ENCODE measurements at regions not wholly inside any gene's neighbourhood (a gene's known extent, or its start where the extent isn't known, plus 50 kb on each side); places are given as distances from the start of the nearest gene placed in this dataset.
"Not testable (repeated sequence)": the region's sequence is repeated elsewhere in the genome, so short reads cannot be mapped to it uniquely, and the experiment has no call there.

DNA sequence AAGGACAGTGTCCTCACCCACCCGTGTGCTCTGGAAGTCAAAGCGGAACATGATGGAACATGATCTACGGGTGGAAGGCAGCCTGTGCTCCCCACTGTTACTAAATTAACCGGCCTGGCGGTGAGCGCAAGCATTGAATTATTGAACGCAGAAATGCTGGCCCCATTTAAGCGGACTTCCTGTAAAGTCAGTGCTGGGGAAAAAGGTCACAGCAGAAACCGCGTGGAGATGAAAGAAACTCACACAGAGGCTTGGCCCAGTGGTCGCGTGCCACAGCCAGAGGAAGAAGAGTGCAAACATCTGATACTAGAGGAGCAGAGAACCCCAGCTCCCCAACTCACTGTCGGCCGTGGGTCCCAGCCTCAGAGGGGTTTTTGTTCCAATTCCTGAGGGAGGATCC is 321.2 kb downstream of the ADGRD1 start:
- no peak for DNase-seq (ENCODE audit: low spot score)

DNA sequence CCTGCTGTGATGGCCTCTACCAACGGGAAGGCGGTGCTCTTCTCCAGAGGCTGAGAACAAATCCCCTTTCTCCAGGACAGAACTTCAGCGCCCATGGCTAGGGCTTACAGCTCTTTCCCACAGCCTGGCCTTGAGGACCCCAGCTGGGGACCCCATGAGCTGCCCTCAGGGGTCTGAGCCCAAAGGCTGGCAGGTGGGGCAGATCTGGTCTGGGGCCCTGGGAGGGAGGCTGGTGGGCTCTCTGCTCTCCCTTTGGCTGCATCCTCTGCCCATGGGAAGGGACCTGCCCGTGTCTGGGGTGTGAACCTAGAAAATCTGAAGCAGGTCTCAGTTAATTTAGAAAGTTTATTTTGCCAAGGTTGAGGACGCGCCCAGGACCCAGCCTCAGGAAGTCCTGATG is 322.1 kb downstream of the ADGRD1 start:
- no peak for DNase-seq (ENCODE audit: low spot score)

DNA sequence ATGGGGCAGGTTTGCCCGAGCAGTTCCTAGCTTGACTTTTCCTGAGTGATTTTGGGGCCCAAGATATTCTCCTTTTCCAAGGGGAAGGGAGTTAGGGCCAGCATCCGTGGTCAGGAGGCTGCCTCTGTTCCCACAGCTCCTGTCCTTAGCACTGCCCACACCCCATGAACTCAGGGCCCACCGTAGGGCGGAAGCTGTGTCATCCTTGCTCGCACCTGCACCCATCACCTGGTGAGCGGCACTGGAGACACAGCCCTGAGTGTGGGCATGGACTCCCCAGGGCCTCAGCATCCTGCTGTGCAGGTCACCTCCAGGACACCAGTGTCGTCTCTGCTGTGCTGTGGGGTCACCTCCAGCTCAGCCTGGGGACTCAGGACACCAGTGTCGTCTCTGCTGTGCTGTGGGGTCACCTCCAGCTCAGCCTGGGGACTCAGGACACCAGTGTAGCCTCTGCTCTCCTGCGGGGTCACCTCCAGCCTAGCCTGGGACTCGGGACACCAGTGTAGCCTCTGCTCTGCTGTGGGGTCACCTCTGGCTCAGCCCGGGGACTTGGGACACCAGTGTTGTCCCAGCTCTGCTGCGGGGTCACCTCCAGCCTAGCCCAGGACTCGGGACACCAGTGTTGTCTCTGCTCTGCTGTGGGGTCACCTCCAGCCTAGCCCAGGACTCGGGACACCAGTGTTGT is 322.9 kb downstream of the ADGRD1 start:
- DNase-seq (ENCODE audit: low spot score) = no peak

DNA sequence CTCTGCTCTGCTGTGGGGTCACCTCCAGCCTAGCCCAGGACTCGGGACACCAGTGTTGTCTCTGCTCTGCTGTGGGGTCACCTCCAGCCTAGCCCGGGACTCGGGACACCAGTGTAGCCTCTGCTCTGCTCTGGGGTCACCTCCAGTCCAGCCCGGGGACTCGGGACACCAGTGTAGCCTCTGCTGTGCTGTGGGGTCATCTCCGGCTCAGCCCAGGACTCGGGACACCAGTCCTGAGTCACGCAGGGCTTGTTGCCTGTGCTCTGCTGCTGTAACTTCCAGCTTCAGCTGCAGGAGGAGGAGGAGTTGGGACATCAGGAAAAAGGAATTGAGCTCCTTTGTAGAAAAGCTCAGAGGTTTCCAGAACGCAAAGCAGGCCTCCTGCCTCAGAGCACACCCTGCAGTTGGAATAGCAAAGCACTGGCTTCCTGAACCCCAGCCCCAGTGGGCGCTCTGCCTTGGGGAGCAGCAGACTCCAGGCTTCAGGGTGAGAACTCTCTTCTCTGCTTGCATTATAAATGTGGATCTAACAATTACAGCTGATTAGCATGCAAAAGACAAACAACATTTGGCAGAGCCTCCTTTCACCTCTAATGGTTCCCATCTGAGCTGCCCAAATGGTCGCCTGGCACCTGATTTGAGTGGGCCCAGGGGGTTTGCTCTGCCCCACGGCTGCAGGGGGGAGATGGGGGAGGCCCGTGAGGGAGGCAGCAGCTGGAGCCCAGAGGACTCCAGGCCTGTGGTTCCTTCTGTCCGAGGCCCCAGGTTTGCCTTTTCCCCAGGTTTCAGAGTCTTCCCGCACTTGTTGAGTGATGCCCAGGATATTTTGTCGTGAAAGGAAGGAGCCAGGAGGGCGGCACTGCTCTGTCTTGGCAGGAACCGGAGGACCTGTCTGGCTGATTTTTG is 323.7 kb downstream of the ADGRD1 start:
- DNase-seq (ENCODE audit: low spot score) = not testable (repeated sequence)

DNA sequence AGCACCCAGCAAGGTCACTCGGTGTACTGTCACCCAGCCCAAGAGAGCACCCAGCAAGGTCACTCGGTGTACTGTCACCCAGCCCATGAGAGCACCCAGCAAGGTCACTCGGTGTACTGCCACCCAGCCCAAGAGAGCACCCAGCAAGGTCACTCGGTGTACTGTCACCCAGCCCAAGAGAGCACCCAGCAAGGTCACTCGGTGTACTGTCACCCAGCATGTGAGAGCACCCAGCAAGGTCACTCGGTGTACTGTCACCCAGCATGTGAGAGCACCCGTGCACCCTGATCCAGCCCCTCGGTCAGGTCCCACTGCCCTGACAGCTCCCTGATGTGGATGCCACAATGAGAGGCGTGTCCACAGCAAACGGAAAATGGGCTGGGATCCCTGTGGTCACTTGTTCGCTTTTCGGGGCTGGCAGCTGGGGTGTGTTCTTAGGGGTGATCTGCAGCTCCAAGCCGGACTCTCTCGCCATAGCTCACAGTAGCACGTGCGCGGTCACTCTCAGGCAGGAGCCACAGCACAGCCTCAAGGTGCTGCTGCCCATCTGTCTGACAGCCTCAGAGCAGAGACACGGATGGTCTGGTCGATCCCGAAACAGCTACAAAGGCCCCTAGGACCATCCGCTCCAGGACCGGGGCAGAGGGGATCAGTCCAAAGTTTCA is 324.9 kb downstream of the ADGRD1 start:
- not testable (repeated sequence) for DNase-seq (ENCODE audit: low spot score)

DNA sequence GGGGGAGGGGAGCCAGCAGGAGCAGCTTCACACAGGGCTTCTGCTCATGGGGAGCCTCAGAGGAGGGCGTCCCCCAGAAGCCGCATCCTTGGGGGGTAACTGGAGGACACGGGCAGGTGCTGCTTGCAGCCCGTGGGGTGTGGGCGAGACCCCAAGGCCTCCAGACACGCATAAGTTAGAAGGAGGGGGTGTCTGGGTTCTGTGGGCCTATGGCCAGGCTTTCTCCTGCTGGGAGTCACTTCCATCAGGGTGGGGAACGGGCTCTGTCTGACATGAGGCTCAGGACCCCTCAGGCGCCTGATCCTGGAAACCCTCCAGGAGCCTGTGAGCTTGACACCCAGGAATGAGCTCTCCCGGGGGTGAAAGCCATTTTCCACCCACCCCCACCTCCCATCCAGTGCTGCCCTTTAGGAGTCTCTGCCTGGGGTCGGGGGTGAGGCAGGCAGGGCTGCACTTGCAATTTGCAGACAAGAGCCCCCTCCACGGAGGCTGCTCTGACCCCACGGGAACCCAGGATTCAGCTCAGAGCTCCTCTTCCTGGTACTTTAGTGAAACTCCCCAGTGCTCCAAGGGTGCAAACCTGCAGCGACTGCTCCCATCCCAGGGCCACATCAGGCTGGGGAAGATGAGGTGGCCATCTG is 325.7 kb downstream of the ADGRD1 start:
- DNase-seq (ENCODE audit: low spot score) = no peak

DNA sequence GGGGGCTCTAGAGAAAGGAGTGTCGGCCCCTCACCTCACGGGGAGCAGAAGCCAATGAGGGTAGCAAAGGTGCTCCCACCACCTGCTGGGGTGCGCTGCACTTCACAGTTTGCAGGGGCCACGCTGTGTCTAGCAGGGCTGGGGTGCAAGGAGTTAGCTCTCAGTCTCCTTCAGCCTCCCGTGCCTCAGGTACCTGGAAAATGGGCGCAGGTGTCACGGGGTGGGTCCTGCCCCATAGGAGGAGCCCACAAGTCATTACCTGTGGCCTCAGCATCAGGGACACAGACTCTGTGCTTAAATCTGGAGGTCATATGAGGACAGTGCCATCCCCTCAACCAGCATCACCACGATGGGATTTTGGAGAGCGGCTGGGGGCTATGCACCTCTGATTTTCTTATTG is 326.7 kb downstream of the ADGRD1 start:
- no peak for DNase-seq (ENCODE audit: low spot score)

DNA sequence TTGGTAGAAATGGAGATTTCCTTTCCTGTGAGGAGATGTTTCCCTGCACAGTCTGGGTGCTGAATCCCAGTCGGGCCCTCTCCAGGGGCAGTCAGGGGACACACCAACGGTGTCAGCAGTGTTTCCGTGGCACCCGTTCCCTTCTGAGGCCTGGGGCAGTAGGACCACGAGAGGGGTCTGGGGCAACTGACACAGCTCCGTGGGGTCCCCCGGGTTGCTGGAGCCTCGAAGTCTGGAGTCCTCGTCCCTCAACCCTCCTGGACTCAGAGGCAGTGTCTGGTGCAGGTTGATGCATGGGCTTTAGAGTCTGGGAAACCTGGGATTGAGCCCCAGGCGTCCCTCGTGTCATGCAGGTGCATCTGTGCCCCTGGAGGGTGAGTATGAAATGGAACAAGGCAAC is 327.3 kb downstream of the ADGRD1 start:
- DNase-seq (ENCODE audit: low spot score) = no peak

DNA sequence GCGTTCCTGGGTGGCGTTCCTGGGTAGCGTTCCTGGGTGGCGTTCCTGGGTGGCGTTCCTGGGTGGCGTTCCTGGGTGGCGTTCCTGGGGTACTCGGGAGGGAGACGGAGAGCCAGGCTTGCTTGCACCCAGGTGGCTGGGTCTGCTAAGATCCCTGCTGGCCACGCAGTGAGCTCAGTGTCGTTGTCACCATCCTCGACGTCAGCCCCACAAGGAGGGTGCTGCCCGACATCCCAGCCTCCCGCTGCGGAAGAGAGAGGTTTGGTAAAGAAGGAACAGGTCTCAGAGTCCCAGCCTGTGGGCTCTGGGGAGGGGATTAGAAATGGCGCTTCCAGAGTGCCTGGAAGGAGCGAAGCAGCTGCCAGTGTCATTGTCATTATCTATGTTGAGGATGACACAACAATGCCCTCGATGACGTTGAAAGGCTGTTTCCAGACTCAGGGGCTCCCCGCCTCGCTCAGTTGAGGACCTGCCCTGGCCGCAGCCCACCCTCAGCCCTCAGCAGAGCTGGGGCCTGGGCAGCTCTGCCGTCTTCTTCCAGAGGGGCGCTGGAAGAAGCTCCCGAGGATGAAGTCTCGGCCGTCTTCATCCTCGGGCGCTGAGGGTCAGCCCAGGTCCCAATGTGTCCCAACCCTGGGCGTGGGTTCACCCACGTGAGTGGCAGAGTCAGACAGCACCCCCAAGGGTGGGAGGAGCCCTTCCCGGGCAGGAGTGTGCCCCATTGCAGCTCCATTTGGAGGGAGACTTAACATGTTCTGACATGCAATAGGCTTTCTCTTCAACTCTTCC is 328.8 kb downstream of the ADGRD1 start:
- DNase-seq (ENCODE audit: low spot score) = no peak

DNA sequence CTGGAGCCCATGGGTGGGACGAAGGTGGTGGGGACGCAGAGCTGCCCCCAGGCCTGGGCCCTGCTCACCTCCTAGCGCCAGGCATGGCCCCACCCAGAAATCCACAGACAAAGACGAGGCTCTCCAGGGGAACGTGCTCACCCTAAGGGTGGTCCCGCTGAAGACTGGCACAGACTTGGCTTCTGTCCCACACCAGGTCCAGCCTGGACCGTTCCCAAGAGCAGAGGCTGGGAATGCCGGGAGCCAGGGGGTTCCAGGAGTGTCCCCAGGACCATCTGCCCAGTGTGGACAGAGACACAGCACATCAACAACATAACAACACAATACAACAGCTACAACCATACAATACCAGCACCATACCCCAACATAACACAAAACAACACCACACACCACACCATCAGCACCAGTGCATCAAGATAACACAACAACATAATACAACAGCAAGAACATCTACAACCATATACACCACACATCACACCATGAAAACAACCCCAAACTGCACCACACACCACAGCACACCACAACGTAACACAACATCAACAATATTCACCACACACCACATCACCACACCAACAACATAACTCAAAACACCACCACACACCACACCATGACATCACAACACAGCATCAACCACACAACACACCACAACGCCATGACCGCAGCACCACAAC is 329.6 kb downstream of the ADGRD1 start:
- no peak for DNase-seq (ENCODE audit: low spot score)

DNA sequence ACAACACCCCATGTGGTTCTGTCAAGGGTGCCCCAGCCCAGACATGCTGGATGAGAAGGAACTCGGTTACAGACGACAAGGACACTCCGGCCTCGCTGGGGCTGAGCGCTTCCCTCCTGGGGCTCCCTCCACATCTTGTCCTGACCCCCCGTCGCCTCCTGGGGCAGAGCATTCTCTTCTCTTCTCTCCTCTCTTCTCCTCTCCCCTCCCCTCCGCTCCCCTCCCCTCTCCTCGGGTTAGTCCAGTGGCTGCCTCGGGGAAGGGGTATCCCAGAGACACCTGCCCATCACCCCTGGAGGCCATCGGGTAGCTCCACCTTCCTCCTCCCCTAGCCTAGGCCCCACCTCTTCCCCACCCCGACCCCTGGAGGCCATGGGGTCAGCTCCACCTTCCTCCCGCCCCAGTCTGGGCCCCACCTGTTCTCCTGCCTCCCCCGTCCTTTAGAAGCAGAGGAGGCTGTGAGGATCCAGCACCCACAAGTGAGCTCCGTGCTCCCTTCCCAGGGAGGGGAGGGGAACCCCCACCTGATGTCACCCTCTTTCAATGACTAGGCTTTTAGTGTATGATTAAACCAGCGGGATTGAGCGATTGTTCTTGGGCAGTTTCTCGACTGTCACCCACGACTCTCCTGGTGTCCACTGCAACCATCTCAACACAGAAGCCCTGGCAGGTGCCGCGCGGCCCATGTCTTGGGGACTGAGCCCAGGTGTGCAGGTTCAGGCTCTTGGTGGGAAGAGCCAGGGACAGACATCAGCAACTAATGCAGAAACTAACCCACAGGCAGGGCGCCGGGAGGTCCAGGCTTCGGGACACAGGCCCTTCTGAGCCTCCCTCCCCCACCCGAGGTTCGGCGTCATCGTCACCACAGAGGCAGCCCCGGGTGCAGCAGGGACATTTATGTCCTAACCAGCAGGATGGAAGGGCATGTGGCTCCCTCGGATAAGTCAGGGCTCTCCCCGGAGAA is 330.4 kb downstream of the ADGRD1 start:
- DNase-seq (ENCODE audit: low spot score) = not testable (repeated sequence)

DNA sequence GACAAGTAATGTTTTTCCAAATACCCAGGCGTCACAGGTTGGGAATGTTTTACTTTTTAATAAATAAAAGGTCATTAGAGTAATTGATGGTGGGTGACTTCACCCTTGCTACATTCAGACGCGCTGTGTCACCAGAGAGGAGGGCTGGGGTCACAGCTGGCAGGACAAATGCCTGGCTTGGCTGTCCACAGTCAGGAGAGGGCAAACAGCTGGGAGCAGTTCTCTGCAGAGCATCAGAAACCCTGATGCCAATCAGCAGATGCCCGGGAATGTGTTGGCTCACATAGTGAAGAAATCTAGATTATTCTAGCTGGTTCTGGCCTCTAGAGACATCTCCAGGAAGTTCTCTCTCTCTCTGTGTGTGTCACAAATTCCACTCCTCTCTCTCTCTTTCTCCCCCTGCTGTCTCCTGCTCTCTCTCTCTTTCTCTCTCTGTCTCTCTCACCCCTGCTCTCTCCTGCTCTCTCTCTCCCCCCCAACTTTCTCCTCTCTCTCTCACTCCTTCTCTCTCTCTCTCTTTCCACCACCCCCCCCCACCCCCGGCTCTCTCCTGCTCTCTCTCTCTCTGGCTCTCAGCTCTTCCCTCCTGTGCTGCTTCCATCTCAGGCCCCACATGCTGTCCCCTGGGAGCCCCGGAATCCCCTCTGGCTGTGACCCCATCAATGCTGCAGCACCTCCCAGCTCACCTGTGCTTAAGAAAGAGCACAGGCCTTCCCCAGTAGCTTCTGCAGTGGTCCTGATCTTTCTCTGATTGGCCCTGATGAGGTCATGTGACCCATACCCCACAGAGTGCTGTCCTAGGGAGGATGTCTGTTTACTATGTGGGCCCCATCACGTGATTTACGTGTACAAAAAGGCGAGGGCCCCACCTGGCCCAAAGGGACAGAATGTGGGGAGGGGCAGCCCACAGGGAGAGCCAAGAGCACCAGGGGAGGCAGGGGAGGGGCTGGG is 331.5 kb downstream of the ADGRD1 start:
- not testable (repeated sequence) for DNase-seq (ENCODE audit: low spot score)

DNA sequence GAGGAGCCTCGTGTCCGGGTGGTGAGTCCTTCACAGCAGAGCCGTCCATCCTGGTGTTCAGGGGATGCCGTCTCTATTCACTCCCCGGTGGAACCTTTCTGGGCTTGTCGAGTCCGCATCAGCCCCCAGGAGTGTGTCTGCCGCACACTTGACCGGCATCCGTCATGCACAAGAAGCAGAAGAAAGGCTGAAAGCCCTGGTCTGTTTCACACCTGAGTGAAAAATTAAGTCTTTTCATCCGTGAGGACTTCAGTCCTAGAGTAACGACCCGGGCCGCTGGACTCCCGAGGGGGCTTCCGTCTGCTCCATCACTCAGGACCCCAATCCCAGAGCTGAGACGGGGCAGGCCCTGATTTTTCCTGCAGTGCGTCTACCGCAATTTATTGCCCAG is 332.2 kb downstream of the ADGRD1 start:
- not testable (repeated sequence) for DNase-seq (ENCODE audit: low spot score)

DNA sequence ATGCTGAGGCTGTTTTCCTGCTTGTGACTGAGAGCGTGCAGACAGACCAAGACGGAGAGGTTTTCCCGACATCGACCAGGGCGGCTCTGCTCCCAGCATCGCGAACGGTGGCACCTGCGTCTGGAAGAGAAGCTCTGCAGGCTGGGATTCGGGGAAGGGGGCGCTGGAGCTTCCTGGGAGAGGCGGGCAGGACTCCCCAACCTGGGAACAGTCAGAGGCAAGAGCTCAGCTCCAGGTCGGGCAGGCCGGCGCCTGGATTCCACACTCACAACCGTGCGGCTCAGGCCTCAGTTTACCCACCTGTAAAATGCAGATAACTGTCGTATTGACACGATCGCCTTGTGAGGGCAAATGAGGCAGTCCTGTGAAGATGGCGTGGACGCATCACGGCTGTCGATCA is 332.6 kb downstream of the ADGRD1 start:
- not testable (repeated sequence) for DNase-seq (ENCODE audit: low spot score)

DNA sequence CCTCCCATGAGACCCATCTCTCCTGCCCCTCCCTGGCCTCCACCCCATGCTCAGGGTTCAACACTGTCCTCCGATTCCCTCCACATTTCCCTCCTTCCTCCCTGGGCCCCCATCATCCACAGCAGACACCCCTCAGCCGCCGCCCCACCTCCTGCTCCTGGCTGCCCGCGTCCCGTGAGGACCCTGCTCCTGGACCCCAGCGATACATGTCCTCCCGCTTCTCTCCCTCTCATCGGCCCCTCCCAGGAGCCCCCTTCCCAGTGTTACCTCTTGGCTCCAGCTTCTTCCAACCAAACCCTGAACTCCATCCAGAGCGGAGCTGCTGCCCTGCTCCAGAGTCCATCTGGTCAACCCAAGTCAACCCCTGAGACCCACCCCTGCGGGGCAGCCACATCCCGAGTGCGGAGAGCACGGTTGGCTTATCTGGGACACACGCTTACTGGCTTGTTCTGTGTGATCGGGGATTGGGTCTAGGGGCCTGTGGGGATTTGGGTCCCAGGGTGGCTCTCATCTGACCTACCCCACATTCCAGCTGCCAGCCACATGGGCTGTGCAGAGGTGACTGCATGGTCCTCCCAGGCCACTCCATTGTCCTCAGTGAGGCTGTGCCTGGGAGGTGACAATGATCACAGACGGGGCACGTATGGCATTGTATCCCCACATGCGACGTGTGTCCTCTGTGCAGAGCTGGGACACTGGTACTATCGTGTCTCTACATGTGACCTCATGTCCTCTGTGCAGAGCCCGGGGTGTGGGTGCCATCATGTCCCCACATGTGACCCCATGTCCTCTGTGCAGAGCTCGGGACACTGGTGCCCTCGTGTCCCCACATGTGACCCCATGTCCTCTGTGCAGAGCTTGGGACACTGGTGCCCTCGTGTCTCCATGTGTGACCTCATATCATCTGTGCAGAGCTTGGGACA is 333.6 kb downstream of the ADGRD1 start:
- no peak for DNase-seq (ENCODE audit: low spot score)

DNA sequence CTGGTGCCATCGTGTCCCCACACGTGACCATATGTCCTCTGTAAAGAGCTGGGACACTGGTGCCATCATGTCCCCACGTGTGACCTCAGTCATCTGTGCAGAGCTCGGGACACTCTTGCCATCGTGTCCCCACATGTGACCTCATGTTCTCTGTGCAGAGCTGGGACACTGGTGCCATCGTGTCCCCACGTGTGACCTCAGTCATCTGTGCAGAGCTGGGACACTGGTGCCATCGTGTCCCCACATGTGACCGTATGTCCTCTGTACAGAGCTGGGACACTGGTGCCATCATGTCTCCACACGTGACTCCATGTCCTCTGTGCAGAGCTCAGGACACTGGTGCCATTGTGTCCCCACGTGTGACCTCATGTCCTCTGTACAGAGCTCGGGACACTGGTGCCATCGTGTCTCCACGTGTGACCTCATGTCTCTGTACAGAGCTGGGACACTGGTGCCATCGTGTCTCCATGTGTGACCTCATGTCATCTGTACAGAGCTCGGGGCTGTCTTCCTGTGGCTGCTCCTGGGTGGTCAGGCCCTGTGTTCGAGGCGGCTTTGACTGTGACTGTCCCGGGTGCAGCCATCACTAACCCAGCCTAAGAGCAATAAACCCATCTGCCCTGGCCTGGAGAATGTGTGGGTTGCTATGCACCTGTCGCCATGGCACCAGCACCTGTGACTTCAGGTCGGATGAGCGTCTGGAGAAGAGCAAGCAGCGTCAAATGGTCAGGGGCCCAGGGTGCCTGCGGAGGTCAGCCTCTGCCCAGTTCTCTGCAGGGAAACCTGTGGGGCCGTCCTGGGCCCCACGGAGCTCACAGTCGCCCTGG is 334.4 kb downstream of the ADGRD1 start:
- DNase-seq (ENCODE audit: low spot score) = no peak

All from COLO829 (cell line).